GM12878 (cell line): ENCODE measurements at regions not wholly inside any gene's neighbourhood (a gene's known extent, or its start where the extent isn't known, plus 50 kb on each side); places are given as distances from the start of the nearest gene placed in this dataset.

Experiments
- ATF7 ChIP-seq: fragments of 450-650 bp; IDR thresholded peaks from 2 replicates; pipeline ENCODE4 v1.6.1; 2016; ENCODE audit warnings: low read depth, mild to moderate bottlenecking
- BMI1 ChIP-seq: fragments of 450-650 bp; IDR thresholded peaks from 2 replicates; pipeline ENCODE4 v1.6.1; 2016; ENCODE audit warnings: mild to moderate bottlenecking, moderate library complexity, borderline replicate concordance
- CHD1 ChIP-seq: IDR thresholded peaks from 2 replicates; pipeline ENCODE4 v1.6.1; 2012; ENCODE audit warnings: low read depth, low read length, improper control_type of control experiment
- GABPA ChIP-seq: IDR thresholded peaks from 2 replicates; pipeline ENCODE4 v1.6.1; 2014; ENCODE audit warnings: antibody characterized with exemption, low read depth, mild to moderate bottlenecking, inconsistent platforms
- HDAC6 ChIP-seq: fragments of 200-600 bp; sonication (generic); IDR thresholded peaks from one replicate; pipeline ENCODE4 v1.8.0; 2017; ENCODE audit warnings: antibody characterized with exemption; ENCODE audit not compliant: unreplicated experiment
- IKZF1 ChIP-seq: fragments of 450-650 bp; conservative IDR thresholded peaks from 2 replicates; pipeline ENCODE4 v1.6.1; 2017; ENCODE audit warnings: antibody characterized with exemption, mild to moderate bottlenecking
- MEF2A ChIP-seq: IDR thresholded peaks from 2 replicates; pipeline ENCODE4 v1.6.1; 2011; ENCODE audit warnings: low read depth, mild to moderate bottlenecking, low read length, moderate library complexity; ENCODE audit not compliant: insufficient read depth
- SMARCA5 ChIP-seq: fragments of 450-650 bp; IDR thresholded peaks from 2 replicates; pipeline ENCODE4 v1.6.1; 2017; ENCODE audit warnings: mild to moderate bottlenecking
- SPI1 ChIP-seq: IDR thresholded peaks from 2 replicates; pipeline ENCODE4 v1.6.1; 2011; ENCODE audit warnings: low read depth, mild to moderate bottlenecking, low read length, moderate library complexity, borderline replicate concordance; ENCODE audit not compliant: insufficient read depth
- TCF3 ChIP-seq: IDR thresholded peaks from 2 replicates; pipeline ENCODE4 v1.6.1; 2012; ENCODE audit warnings: low read depth, mild to moderate bottlenecking, low read length, borderline replicate concordance; ENCODE audit not compliant: insufficient read depth
- TF ChIP-seq, protein P1 (sequence below): fragments of 150-350 bp; IDR thresholded peaks from 2 replicates; pipeline ENCODE4 v1.6.1; 2014; ENCODE audit warnings: mild to moderate bottlenecking, low read depth, low read length
- TF ChIP-seq, protein P2 (sequence below): fragments of 450-650 bp; formaldehyde crosslinking; IDR thresholded peaks from 2 replicates; pipeline ENCODE4 v1.4.0; 2020; ENCODE audit warnings: mild to moderate bottlenecking, moderate library complexity
- TF ChIP-seq, protein P3 (sequence below): IDR thresholded peaks from 2 replicates; pipeline ENCODE4 v1.6.1; 2012; ENCODE audit warnings: mild to moderate bottlenecking, low read depth, low read length
- TF ChIP-seq, protein P4 (sequence below): IDR thresholded peaks from 2 replicates; pipeline ENCODE4 v1.6.1; 2012; ENCODE audit warnings: improper control_type of control experiment, low read depth, low read length; ENCODE audit not compliant: insufficient replicate concordance
- TF ChIP-seq, protein P5 (sequence below): fragments of 450-650 bp; IDR thresholded peaks from 2 replicates; pipeline ENCODE4 v1.6.1; 2016; ENCODE audit warnings: mild to moderate bottlenecking

DNA sequence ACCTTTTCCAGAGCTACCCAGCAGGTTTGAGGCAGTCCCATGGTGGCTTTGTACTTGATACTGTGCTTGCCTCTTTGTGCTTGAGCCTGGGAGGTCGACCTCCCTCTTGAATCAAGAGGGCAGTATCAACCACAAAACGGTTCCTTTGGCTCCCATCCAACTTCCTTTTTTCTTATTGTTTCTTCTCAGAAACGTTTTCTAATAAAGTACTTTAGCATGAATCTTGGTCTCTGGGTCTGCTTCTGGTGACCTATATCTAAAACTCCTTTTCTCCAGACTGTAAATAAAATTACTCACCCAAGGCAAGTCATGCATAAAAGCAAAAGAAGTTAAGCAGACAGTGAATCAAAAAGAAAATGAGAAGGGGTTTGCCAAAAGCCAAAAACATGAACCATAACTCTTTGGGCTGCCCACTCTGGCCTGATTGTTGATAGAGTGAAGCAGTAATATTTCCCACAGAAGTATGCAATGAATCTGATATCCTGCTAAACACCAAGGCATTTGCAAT, 112.2 kb upstream of the SLC4A7 start (continued):
- TF ChIP-seq CHD1 (no peak), SMARCA5 (no peak), SPI1 (no peak), HDAC6 (no peak), TCF3 (no peak), ATF7 (0 out of 2 replicates have a peak, but pooled peaks have one; percentile 31), BMI1 (no peak), GABPA (no peak), IKZF1 (peak; percentile 51; the same call in 1 of the 2 replicates), MEF2A (no peak)
- TF ChIP-seq, protein P1, sequence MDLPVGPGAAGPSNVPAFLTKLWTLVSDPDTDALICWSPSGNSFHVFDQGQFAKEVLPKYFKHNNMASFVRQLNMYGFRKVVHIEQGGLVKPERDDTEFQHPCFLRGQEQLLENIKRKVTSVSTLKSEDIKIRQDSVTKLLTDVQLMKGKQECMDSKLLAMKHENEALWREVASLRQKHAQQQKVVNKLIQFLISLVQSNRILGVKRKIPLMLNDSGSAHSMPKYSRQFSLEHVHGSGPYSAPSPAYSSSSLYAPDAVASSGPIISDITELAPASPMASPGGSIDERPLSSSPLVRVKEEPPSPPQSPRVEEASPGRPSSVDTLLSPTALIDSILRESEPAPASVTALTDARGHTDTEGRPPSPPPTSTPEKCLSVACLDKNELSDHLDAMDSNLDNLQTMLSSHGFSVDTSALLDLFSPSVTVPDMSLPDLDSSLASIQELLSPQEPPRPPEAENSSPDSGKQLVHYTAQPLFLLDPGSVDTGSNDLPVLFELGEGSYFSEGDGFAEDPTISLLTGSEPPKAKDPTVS, result no peak
- TF ChIP-seq, protein P2, sequence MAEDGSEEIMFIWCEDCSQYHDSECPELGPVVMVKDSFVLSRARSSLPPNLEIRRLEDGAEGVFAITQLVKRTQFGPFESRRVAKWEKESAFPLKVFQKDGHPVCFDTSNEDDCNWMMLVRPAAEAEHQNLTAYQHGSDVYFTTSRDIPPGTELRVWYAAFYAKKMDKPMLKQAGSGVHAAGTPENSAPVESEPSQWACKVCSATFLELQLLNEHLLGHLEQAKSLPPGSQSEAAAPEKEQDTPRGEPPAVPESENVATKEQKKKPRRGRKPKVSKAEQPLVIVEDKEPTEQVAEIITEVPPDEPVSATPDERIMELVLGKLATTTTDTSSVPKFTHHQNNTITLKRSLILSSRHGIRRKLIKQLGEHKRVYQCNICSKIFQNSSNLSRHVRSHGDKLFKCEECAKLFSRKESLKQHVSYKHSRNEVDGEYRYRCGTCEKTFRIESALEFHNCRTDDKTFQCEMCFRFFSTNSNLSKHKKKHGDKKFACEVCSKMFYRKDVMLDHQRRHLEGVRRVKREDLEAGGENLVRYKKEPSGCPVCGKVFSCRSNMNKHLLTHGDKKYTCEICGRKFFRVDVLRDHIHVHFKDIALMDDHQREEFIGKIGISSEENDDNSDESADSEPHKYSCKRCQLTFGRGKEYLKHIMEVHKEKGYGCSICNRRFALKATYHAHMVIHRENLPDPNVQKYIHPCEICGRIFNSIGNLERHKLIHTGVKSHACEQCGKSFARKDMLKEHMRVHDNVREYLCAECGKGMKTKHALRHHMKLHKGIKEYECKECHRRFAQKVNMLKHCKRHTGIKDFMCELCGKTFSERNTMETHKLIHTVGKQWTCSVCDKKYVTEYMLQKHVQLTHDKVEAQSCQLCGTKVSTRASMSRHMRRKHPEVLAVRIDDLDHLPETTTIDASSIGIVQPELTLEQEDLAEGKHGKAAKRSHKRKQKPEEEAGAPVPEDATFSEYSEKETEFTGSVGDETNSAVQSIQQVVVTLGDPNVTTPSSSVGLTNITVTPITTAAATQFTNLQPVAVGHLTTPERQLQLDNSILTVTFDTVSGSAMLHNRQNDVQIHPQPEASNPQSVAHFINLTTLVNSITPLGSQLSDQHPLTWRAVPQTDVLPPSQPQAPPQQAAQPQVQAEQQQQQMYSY, result no peak
- TF ChIP-seq, protein P3, sequence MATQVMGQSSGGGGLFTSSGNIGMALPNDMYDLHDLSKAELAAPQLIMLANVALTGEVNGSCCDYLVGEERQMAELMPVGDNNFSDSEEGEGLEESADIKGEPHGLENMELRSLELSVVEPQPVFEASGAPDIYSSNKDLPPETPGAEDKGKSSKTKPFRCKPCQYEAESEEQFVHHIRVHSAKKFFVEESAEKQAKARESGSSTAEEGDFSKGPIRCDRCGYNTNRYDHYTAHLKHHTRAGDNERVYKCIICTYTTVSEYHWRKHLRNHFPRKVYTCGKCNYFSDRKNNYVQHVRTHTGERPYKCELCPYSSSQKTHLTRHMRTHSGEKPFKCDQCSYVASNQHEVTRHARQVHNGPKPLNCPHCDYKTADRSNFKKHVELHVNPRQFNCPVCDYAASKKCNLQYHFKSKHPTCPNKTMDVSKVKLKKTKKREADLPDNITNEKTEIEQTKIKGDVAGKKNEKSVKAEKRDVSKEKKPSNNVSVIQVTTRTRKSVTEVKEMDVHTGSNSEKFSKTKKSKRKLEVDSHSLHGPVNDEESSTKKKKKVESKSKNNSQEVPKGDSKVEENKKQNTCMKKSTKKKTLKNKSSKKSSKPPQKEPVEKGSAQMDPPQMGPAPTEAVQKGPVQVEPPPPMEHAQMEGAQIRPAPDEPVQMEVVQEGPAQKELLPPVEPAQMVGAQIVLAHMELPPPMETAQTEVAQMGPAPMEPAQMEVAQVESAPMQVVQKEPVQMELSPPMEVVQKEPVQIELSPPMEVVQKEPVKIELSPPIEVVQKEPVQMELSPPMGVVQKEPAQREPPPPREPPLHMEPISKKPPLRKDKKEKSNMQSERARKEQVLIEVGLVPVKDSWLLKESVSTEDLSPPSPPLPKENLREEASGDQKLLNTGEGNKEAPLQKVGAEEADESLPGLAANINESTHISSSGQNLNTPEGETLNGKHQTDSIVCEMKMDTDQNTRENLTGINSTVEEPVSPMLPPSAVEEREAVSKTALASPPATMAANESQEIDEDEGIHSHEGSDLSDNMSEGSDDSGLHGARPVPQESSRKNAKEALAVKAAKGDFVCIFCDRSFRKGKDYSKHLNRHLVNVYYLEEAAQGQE, result no peak
- TF ChIP-seq, protein P4, sequence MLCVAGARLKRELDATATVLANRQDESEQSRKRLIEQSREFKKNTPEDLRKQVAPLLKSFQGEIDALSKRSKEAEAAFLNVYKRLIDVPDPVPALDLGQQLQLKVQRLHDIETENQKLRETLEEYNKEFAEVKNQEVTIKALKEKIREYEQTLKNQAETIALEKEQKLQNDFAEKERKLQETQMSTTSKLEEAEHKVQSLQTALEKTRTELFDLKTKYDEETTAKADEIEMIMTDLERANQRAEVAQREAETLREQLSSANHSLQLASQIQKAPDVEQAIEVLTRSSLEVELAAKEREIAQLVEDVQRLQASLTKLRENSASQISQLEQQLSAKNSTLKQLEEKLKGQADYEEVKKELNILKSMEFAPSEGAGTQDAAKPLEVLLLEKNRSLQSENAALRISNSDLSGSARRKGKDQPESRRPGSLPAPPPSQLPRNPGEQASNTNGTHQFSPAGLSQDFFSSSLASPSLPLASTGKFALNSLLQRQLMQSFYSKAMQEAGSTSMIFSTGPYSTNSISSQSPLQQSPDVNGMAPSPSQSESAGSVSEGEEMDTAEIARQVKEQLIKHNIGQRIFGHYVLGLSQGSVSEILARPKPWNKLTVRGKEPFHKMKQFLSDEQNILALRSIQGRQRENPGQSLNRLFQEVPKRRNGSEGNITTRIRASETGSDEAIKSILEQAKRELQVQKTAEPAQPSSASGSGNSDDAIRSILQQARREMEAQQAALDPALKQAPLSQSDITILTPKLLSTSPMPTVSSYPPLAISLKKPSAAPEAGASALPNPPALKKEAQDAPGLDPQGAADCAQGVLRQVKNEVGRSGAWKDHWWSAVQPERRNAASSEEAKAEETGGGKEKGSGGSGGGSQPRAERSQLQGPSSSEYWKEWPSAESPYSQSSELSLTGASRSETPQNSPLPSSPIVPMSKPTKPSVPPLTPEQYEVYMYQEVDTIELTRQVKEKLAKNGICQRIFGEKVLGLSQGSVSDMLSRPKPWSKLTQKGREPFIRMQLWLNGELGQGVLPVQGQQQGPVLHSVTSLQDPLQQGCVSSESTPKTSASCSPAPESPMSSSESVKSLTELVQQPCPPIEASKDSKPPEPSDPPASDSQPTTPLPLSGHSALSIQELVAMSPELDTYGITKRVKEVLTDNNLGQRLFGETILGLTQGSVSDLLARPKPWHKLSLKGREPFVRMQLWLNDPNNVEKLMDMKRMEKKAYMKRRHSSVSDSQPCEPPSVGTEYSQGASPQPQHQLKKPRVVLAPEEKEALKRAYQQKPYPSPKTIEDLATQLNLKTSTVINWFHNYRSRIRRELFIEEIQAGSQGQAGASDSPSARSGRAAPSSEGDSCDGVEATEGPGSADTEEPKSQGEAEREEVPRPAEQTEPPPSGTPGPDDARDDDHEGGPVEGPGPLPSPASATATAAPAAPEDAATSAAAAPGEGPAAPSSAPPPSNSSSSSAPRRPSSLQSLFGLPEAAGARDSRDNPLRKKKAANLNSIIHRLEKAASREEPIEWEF, result no peak
- TF ChIP-seq, protein P5, sequence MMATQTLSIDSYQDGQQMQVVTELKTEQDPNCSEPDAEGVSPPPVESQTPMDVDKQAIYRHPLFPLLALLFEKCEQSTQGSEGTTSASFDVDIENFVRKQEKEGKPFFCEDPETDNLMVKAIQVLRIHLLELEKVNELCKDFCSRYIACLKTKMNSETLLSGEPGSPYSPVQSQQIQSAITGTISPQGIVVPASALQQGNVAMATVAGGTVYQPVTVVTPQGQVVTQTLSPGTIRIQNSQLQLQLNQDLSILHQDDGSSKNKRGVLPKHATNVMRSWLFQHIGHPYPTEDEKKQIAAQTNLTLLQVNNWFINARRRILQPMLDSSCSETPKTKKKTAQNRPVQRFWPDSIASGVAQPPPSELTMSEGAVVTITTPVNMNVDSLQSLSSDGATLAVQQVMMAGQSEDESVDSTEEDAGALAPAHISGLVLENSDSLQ, result no peak
